Ureter (tissue), 1 donor: ENCODE measurements at regions not wholly inside any gene's neighbourhood (a gene's known extent, or its start where the extent isn't known, plus 50 kb on each side); places are given as distances from the start of the nearest gene placed in this dataset.

Experiments used
- DNase-seq: peaks from one replicate; pipeline ENCODE4 v3.0.0-alpha.2; 2020; ENCODE audit warnings: low spot score
- donor health status: DM: yes; HTN: yes; CAD: no.

DNA sequence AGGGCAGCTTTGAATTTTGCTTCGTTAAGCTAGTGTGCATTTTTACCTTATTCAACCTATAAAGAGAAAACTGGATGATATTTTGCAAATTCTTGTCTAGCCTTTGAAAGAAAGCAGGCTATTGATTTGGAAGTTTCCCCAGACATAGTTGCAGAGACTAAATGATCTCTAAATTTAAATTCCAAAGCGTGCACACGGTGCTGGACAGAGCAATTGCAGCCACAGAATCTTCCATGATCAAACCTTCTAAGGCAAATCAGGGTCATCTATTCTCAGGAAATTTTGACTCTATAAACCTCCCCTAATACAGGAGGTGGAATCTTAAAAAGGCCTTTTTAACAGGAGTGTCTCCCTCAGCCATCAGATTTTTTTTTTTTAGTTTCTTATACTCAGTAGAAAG, 159.9 kb downstream of the MDFIC start:
- no peak for DNase-seq

DNA sequence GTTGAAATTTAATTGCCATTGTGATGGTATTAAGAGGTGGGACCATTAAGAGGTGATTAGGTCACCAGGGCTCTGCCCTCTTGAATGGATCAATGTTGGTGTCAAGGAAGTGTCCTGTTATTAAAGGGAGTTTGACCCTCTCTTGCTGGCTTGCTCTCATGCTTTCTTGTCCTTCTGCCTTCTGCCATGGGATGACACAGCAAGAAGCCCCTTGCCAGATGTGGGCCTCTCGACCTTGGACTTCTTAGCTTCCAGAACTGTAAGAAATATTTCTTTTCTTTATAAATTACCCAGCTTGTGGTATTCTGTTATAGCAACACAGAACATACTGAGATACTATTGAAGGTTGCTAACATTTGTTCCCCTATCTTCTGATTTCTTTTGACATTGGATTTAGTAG, 157.0 kb downstream of the MDFIC start:
- DNase-seq: no peak

DNA sequence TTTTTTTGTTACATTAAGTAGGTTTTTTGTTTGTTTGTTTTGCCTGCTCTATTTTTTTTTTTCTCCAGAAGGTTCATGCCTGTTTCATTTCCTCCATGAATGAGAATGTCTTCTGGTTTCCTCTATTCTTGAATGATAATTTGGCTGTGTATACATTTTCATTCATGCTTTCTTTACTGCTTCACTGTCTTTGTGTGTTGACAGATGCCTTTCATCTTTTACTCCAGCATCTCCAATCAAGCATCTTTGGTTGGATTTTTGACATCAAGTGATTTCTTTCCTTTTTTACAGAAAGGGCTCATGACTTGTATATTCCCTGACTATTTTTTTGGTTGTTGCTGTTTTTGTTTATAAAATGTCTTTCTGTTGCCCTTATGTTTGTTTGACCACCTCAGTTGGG, 156.5 kb downstream of the MDFIC start:
- DNase-seq: no peak

DNA sequence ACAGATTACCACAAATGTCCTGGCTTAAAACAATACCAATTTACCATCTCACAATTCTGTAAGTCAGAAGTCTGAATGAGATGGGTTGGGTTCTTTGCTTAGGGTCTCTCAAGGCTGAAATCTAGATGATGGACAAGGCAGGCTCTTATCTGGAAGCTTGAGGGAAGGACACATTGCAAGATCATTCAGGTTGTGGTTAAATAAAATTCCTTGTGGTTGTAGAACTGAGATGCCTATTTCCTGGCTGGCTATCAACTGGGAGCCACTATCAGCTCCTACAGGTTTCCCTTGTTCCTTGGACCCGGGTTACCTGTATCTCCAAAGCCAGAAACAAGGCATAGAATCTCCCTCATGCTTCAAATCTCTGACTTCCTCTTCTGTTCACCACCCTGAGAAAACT, 148.4 kb downstream of the MDFIC start:
- DNase-seq: no peak
